Karpas-422 (cell line): ENCODE measurements at regions not wholly inside any gene's neighbourhood (a gene's known extent, or its start where the extent isn't known, plus 50 kb on each side); places are given as distances from the start of the nearest gene placed in this dataset.
A peak's percentile ranks its signal among the peaks of the same experiment; 100 is the strongest.

Source experiments
- DNase-seq: peaks from one replicate; pipeline ENCODE4 v3.0.0-alpha.2; 2015
- H2AFZ ChIP-seq: fragments of 200-600 bp; sonication (generic); 2 replicates; pipeline ENCODE4 v1.6.1; 2014; ENCODE audit warnings: antibody characterized with exemption, low read length, mixed read lengths
- H3K27ac ChIP-seq: fragments of 200-600 bp; sonication (generic); 2 replicates; pipeline ENCODE4 v1.5.1; 2014; ENCODE audit warnings: mild to moderate bottlenecking, low read length, moderate library complexity
- H3K27me3 ChIP-seq: fragments of 200-600 bp; sonication (generic); 2 replicates; pipeline ENCODE4 v1.6.1; 2014; ENCODE audit warnings: low read length, mixed read lengths
- H3K36me3 ChIP-seq: fragments of 200-600 bp; sonication (generic); 2 replicates; pipeline ENCODE4 v1.6.1; 2014; ENCODE audit warnings: low read length, mixed read lengths; ENCODE audit not compliant: insufficient read depth
- H3K4me1 ChIP-seq: fragments of 200-600 bp; sonication (generic); 2 replicates; pipeline ENCODE4 v1.6.1; 2014; ENCODE audit warnings: mild to moderate bottlenecking, low read length, mixed read lengths
- H3K4me2 ChIP-seq: fragments of 200-600 bp; sonication (generic); 2 replicates; pipeline ENCODE4 v1.6.1; 2014; ENCODE audit warnings: low read length, low read depth, mild to moderate bottlenecking; ENCODE audit not compliant: poor library complexity, severe bottlenecking
- H3K4me3 ChIP-seq: fragments of 200-600 bp; sonication (generic); 2 replicates; pipeline ENCODE4 v1.5.1; 2014; ENCODE audit warnings: mild to moderate bottlenecking, antibody characterized with exemption, low read length, mixed read lengths
- H3K79me2 ChIP-seq: fragments of 200-600 bp; sonication (generic); 2 replicates; pipeline ENCODE4 v1.6.1; 2014; ENCODE audit warnings: mild to moderate bottlenecking, low read length, mixed read lengths
- H3K9ac ChIP-seq: fragments of 200-600 bp; sonication (generic); 2 replicates; pipeline ENCODE4 v1.6.0; 2014; ENCODE audit warnings: low read length
- H3K9me2 ChIP-seq: fragments of 200-600 bp; sonication (generic), shearing (Covaris generic); replicated peaks from 2 replicates; pipeline ENCODE4 v1.6.0; 2014; ENCODE audit warnings: mild to moderate bottlenecking, low read length, moderate library complexity; ENCODE audit not compliant: insufficient read depth
- H3K9me3 ChIP-seq: fragments of 300-700, 200-600 bp; sonication (generic); 2 replicates; pipeline ENCODE4 v1.6.1; 2014; ENCODE audit warnings: low read length, mixed read lengths
- H4K20me1 ChIP-seq: fragments of 200-600 bp; sonication (generic); 2 replicates; pipeline ENCODE4 v1.6.1; 2014; ENCODE audit warnings: mild to moderate bottlenecking, antibody characterized with exemption, low read length, low read depth; ENCODE audit not compliant: insufficient read depth

DNA sequence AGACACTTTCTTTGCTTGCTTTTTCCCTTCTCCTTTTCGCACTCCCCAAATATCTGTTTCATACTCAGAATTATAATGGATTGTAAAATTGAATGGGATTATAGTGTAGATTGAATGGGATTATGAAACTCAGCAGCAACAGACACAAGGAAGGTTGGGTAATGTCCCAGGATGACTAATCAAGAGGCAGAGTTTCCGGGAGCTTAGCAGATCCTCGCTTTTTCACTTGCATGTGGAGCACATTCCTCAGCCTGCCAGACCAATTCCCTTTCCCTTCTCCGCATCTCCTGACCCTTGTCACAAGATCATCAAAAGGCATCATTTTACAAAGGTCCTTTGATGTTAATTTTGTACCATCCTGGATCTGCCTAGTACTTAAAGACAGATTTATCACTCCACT, 55.1 kb upstream of the SLC1A1 start:
- no peaks in the 10 kb centered on the region for H3K36me3 ChIP-seq
- no peaks in the 10 kb centered on the region for H3K9me3 ChIP-seq
- no peaks in the 10 kb centered on the region for H3K9me2 ChIP-seq
- H4K20me1 ChIP-seq: no peaks in the 10 kb centered on the region
- no peak overlapping the region for H3K27ac ChIP-seq
- H2AFZ ChIP-seq: no peak overlapping the region
- H3K9ac ChIP-seq: no peak overlapping the region
- no peaks in the 10 kb centered on the region for H3K4me1 ChIP-seq
- H3K4me3 ChIP-seq: no peak overlapping the region
- no peak overlapping the region for H3K4me2 ChIP-seq
- no peaks in the 10 kb centered on the region for H3K79me2 ChIP-seq
- H3K27me3 ChIP-seq: no peaks in the 10 kb centered on the region
- no peak for DNase-seq

DNA sequence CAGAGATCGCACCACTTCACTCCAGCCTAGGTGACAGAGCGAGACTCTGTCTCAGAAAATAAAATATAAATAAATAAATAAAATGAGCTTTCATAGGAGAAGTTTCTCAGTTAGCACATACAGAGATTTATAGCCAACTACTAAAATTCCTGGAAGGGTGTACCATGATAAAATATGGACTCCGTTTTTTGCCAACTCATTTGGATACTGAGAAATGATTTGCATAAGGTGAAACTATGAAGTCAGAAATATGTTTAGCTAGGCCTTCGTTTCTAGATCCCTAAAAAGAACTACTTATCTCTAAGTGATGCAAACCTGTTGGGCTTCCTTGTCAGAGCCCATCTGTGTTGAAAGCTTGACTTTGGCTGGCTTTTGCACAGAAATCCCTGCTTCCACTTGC, 56.9 kb upstream of the SLC1A1 start:
- H3K9ac ChIP-seq: no peak overlapping the region
- no peak overlapping the region for H3K27ac ChIP-seq
- H3K4me2 ChIP-seq: no peak overlapping the region
- no peaks in the 10 kb centered on the region for H4K20me1 ChIP-seq
- H3K27me3 ChIP-seq: no peaks in the 10 kb centered on the region
- no peaks in the 10 kb centered on the region for H3K9me3 ChIP-seq
- DNase-seq: no peak
- no peak overlapping the region for H2AFZ ChIP-seq
- no peaks in the 10 kb centered on the region for H3K4me1 ChIP-seq
- H3K36me3 ChIP-seq: no peaks in the 10 kb centered on the region
- no peaks in the 10 kb centered on the region for H3K79me2 ChIP-seq
- no peaks in the 10 kb centered on the region for H3K9me2 ChIP-seq
- no peak overlapping the region for H3K4me3 ChIP-seq

DNA sequence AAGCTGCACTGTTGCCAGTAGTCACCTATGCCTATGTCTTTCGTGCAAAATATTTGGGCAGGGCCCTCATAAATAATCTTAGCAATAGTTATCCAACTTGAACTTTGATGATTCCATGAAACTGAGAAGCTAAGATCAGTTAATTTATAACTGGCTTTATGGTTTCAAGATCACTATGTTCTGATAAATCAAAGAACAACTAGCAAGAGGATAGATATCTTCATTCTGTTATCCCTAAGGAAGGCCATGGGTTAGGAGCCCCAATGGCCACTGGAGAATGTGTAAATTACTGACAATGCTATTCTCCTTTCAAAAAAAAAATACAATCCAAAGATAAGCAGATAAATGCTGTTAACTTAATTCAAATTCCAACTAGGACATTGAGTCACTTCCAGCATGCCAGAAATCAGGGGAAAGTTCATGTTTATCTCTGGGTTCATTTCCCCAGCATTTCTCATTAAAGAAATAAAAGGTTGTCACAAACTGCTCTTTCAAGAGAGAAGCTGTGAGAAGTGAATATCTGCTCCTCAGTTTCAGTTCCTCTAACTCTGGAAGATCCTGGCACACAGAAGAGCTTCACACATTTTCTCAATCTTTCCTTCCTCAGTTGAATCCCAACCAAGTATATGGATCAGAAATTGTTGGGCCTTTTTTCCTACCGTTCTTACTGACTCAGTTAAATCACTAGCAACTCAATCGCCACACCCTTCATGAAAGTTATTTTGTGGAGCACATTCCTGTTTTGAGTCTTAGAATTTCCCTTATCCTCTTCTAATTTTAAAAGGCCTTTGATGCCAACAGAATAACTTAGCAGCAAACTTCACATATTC, 59.6 kb upstream of the SLC1A1 start:
- no peak overlapping the region for H3K27ac ChIP-seq
- no peak overlapping the region for H3K4me3 ChIP-seq
- no peak overlapping the region for H3K4me2 ChIP-seq
- H3K36me3 ChIP-seq: no peaks in the 10 kb centered on the region
- H3K79me2 ChIP-seq: no peaks in the 10 kb centered on the region
- no peaks in the 10 kb centered on the region for H3K4me1 ChIP-seq
- no peaks in the 10 kb centered on the region for H3K27me3 ChIP-seq
- DNase-seq: peak; percentile 46
- H3K9me2 ChIP-seq: no peaks in the 10 kb centered on the region
- no peak overlapping the region for H2AFZ ChIP-seq
- H3K9ac ChIP-seq: no peak overlapping the region
- H4K20me1 ChIP-seq: no peaks in the 10 kb centered on the region
- H3K9me3 ChIP-seq: no peaks in the 10 kb centered on the region

DNA sequence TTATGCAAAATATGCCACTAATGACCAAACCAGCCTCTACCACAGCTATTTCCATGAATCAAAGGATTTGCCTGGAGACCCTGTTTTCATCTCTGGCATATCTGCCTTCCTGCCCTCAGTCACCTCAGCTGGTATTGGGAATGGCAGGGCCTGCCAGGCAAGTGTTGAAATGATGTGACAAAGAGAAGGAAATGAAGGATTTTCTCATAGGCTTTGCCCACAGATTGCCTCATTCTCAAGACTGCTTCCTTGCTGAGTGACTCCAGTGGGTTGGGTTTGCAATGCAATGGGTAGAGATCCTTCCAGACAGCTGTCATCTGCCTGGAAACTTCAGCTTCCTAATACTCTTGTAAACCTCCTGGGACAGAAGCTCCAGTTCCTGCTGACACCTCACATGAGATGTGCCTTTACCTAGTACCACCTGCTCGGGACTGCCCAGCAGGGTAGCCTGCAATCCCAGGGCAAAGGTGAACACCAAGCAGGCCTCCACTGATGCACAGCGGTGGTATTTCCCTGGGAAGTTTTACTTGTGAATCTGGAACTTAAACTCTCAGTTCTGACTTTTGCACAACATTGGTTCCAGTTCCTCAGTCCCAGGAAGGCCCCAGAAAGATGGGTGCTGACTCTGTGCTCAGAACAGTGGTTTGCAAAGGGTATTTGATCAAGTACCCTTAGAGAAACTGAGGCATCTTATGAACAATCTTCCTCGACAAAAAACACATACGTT, 64.8 kb upstream of the SLC1A1 start:
- H3K79me2 ChIP-seq: no peaks in the 10 kb centered on the region
- no peaks in the 10 kb centered on the region for H3K36me3 ChIP-seq
- H4K20me1 ChIP-seq: no peaks in the 10 kb centered on the region
- H3K9ac ChIP-seq: no peak overlapping the region
- no peak overlapping the region for H2AFZ ChIP-seq
- H3K4me3 ChIP-seq: no peak overlapping the region
- no peaks in the 10 kb centered on the region for H3K4me1 ChIP-seq
- H3K27ac ChIP-seq: no peak overlapping the region
- no peaks in the 10 kb centered on the region for H3K9me2 ChIP-seq
- H3K27me3 ChIP-seq: no peaks in the 10 kb centered on the region; the same call in 1 of the 2 replicates
- DNase-seq: no peak
- no peak overlapping the region for H3K4me2 ChIP-seq
- no peaks in the 10 kb centered on the region for H3K9me3 ChIP-seq

DNA sequence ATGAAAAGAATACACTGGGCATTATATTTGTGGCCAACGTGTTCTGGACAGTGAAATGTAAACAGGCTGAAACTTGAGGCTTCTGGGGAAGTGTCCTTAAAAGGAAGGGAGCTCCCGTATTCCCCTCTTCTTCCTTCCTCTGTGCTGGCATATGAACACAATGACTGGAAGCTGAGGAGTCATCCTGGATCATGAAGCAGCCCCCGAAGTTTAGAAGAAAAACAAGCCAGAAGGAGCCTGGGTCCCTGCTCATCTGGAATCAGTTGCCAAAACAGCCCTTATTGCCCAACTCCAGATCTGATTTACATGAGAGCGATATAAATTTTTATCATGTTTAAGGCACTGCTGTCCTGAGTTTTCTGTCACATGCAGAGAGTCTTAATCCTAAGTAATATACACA, 65.4 kb upstream of the SLC1A1 start:
- no peaks in the 10 kb centered on the region; the same call in 1 of the 2 replicates for H3K27me3 ChIP-seq
- no peaks in the 10 kb centered on the region for H3K4me1 ChIP-seq
- no peaks in the 10 kb centered on the region for H3K9me2 ChIP-seq
- no peaks in the 10 kb centered on the region for H3K9me3 ChIP-seq
- H3K27ac ChIP-seq: no peak overlapping the region
- H3K79me2 ChIP-seq: no peaks in the 10 kb centered on the region
- no peak overlapping the region for H3K9ac ChIP-seq
- DNase-seq: no peak
- H3K36me3 ChIP-seq: no peaks in the 10 kb centered on the region
- H3K4me3 ChIP-seq: no peak overlapping the region
- H3K4me2 ChIP-seq: no peak overlapping the region
- H2AFZ ChIP-seq: no peak overlapping the region
- no peaks in the 10 kb centered on the region for H4K20me1 ChIP-seq

DNA sequence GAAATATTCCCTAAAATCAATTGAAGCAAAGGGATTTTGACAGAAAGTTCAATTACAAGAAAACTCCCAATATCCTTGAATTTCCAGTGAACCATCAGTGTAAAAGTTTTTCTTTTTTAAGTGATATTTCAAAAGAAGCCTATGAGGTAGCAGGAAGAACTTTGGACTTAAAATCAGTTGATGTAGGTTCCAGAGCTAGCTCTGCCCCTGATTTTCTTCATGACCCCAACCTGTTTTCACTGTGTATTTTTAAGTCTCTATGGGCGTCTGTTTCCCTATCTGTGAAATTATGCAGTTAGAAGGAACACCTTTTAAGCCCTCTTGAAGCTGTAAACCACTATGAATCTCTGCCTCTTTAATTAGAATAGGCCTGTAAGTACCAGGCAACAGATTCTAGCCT, 66.2 kb upstream of the SLC1A1 start:
- Histone ChIP-seq H3K4me2 (no peak overlapping the region), H3K4me3 (no peak overlapping the region), H4K20me1 (no peaks in the 10 kb centered on the region), H3K27me3 (no peaks in the 10 kb centered on the region; the same call in 1 of the 2 replicates), H3K4me1 (no peaks in the 10 kb centered on the region), H3K9ac (no peak overlapping the region), H3K27ac (no peak overlapping the region), H2AFZ (no peak overlapping the region), H3K9me3 (no peaks in the 10 kb centered on the region), H3K36me3 (no peaks in the 10 kb centered on the region), H3K9me2 (no peaks in the 10 kb centered on the region), H3K79me2 (no peaks in the 10 kb centered on the region)
- no peak for DNase-seq

DNA sequence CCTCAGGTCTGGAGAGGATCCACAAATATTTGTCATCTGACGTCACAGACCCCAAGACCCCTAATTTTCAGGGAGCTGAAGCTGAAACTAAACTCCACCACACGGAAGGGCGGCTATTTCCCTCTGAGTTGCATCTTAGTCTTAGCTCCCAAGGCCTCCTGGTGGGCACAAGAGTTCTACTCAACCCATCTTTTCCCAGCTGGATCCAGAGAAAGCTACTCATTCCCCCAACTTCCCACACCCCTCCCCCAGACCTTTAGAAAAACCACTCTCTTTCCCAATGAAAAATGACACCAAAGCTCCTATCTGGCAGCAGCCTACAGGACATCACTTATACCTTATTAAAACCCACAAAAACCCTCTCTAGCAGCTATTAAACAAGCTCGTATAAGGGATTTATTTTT, 67.1 kb upstream of the SLC1A1 start:
- Histone ChIP-seq H3K4me2 (no peak overlapping the region), H4K20me1 (no peaks in the 10 kb centered on the region), H3K4me1 (no peaks in the 10 kb centered on the region), H3K36me3 (no peaks in the 10 kb centered on the region), H2AFZ (no peak overlapping the region), H3K27me3 (no peaks in the 10 kb centered on the region; the same call in 1 of the 2 replicates), H3K27ac (no peak overlapping the region), H3K9me2 (no peaks in the 10 kb centered on the region), H3K4me3 (no peak overlapping the region), H3K9ac (no peak overlapping the region), H3K9me3 (no peaks in the 10 kb centered on the region), H3K79me2 (no peaks in the 10 kb centered on the region)
- DNase-seq: no peak

DNA sequence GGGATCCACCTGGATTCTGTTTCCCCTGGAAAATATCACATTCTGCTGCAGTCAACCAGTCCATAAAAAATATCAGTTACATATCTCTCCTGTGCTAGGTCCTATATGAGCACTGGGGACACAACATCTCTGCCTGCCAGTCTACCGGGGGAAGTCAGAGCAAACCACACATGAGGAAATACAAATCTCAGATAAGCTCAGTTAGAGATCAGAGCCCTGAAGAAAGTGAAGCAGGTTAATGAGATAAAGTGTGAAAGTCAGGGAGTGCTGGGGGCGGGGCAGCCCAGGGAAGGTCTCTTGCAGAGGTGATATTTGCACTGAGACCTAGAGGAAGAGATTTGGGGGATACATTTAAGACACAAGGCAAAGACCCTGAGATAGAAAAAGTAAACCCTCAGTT, 67.8 kb upstream of the SLC1A1 start:
- DNase-seq: no peak
- Histone ChIP-seq H3K4me3 (no peak overlapping the region), H3K27me3 (no peaks in the 10 kb centered on the region; the same call in 1 of the 2 replicates), H3K4me1 (no peaks in the 10 kb centered on the region), H3K9me3 (no peaks in the 10 kb centered on the region), H3K4me2 (no peak overlapping the region), H3K36me3 (no peaks in the 10 kb centered on the region), H3K79me2 (no peaks in the 10 kb centered on the region), H3K9ac (no peak overlapping the region), H4K20me1 (no peaks in the 10 kb centered on the region), H2AFZ (no peak overlapping the region), H3K27ac (no peak overlapping the region), H3K9me2 (no peaks in the 10 kb centered on the region)
